Fibroblast of pulmonary artery (primary cell): ENCODE measurements at regions not wholly inside any gene's neighbourhood (a gene's known extent, or its start where the extent isn't known, plus 50 kb on each side); places are given as distances from the start of the nearest gene placed in this dataset.

ENCODE experiments used
- DNase-seq: peaks from one replicate; pipeline ENCODE4 v3.0.0-alpha.2; 2010; ENCODE audit warnings: low read depth
- H3K4me3 ChIP-seq: replicated peaks from 2 replicates; pipeline ENCODE4 v1.5.1; 2011; ENCODE audit warnings: low read depth, mild to moderate bottlenecking, control low read depth, low read length, moderate library complexity
- TF ChIP-seq, protein P1 (sequence below): IDR thresholded peaks from 2 replicates; pipeline ENCODE4 v1.5.1; 2011; ENCODE audit warnings: mild to moderate bottlenecking, control low read depth, low read length, inconsistent platforms; ENCODE audit errors: missing control alignments

DNA sequence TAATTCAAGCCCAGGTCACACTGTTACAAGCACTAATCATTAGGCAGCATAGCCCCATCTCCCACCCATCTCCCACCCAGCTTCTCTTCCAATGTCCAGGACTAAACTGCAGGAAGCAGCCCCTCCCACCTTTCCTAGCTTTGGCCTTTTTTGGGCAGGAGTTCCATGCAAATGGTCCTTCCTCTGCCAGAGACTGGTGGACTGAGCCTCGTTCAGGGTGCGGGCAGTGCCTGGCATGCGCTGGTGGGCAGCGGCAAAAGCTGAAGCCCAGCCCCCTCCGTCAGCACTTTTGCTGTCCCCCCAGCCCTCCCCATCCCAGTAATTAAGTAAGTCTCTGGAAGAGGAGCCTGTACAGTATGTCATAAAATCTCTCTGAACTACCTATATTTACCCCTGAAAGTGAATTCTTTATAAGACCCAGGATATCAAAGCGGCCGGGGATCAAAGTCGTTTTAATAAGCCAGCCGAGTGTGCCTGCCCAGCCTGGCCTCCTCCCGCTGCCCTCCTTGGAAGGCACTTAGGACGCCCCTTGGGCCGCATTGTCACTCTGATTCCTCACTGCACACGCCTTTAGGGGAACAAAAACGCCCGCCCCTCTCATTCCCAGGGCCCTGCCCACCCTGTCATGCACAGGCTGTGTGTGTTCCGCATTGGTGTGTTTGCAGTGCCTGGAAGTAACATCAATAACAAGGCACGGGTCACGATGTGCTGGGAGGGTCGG, 109.9 kb downstream of the IRX5 start:
- DNase-seq, result no peak
- TF ChIP-seq, protein P1, sequence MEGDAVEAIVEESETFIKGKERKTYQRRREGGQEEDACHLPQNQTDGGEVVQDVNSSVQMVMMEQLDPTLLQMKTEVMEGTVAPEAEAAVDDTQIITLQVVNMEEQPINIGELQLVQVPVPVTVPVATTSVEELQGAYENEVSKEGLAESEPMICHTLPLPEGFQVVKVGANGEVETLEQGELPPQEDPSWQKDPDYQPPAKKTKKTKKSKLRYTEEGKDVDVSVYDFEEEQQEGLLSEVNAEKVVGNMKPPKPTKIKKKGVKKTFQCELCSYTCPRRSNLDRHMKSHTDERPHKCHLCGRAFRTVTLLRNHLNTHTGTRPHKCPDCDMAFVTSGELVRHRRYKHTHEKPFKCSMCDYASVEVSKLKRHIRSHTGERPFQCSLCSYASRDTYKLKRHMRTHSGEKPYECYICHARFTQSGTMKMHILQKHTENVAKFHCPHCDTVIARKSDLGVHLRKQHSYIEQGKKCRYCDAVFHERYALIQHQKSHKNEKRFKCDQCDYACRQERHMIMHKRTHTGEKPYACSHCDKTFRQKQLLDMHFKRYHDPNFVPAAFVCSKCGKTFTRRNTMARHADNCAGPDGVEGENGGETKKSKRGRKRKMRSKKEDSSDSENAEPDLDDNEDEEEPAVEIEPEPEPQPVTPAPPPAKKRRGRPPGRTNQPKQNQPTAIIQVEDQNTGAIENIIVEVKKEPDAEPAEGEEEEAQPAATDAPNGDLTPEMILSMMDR, result no peak
- no peak overlapping the region for H3K4me3 ChIP-seq

DNA sequence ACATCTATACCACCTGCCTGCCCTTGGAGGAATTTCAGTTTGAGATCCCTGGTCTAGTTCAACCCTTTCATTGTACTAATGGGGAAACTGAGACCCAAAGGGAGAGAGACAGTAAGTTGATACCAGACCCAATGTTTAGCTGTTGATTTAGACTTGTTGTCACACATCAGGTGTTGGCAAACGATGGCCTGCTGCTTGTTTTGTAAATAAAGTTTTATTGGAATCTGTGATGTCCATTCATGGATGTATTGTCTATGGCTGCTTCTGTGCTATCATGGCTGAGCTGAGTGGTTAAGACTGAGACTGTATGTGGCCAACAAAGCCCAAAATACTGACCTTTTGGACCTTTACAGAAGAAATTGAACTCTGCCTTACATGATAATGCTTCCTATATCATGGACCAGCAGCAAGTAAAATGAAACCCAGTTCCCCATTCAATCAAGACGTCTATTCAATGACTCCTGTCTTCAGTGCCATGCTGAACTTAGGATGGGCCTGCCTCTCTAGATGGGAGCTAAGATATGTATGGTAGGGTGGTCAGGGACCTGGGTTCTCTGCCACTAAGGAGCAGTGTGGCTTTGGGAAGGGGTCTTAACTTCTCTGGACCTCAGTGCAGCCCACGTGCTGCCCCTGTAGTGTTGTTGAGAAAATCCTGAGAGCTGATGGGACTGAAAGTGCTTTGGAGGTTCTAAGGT, 111.0 kb downstream of the IRX5 start:
- TF ChIP-seq, protein P1, result no peak
- H3K4me3 ChIP-seq, result no peak overlapping the region
- no peak for DNase-seq

DNA sequence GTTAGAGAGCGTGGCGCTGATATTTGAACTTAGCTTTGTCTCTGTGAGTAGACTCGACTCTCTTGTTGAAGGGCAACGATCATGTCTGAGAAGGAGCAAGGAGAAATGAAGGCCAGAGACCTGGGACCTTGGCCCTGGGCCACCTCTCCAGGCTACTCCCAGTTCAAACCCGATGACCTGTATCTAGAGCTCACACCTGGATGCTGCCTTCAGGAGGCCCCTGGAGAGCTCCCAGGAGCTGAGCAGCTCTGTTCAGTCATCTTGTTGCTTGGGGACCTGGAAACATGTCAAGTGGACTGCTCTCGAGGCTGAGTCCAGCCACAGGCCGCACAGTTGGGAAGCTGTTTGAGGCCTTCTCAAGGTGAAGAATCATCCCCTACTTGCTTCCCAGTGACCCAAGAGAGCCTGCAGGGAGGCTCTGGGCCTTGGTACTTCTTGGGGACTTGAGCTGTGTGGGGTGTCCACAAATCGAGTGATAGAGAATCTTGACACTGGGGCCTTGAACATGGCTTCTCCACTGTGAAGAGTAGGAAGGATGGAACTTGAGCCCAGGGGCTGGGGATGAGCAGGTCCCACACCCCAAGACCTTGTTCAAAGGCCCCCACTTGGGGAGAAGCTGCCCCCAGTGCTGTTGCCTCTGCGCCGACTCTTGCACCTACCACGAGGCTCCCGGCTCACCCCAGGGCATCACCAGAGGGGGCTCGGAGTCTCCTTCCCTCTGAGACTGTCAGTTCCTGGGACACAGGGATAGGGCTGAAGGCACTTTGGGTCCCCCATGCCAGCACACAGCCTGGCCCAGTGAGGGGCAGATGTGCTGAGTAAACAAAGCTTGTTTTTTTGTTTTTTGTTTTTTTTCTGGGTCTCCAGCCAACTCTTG, 112.1 kb downstream of the IRX5 start:
- no peak overlapping the region for H3K4me3 ChIP-seq
- no peak for DNase-seq
- TF ChIP-seq, protein P1, result no peak

DNA sequence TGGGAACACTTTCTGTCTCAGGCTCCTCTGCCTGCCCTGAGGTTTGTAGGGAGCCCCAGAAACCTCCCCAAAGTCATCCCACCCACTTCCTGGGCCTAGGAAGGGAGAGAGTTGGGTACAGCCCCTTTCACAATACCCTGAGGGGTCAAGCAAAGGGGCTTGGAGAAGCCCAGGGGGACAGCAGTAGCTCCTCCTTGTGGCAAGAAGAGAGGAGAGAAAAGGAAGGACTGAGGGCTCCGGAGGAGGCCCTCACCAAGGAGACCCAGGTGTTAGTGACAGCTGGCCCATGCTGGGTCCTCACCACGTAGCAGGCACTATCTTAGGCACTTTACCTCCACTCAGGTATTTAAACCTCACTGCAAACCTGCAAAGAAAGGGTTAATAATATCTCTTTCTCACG, 112.8 kb downstream of the IRX5 start:
- H3K4me3 ChIP-seq, result no peak overlapping the region
- TF ChIP-seq, protein P1, result no peak
- no peak for DNase-seq

DNA sequence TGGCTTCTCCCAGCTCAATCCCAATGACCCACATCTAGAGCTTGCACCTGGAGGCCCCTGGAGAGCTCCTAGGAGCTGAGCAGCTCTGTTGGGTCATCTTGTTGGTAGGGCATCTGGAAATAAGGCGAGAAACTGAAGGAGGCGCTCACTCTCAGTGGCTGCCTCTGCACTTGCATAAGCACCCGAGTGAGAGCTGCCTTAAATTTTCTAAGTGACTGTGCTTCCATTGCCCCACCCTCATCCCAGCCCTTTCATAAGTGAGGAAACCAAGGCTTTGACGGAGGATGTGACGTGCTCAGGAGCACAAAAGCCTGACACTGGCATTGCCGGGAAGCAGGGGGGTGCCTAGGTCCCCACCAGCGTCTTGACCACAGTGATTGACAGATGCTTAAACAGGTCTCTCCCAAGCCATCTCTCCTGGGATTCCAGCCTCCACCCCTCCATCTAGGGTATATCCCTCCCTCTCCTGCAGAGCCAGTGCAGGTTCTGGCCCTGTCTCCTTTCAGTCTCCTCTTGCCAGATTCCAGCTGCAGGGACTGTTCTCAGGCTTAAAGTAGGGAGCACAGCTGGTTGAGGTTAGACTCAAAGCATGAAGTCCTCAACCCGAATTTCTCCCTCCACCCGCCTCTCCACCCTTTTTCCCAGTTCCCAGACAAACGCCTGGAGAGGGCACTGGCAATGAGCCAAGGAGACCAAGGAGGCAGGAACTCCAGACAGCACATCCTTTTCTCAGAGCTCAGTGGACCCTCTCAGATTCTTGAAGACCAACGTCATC, 113.7 kb downstream of the IRX5 start:
- DNase-seq, result no peak
- no peak overlapping the region for H3K4me3 ChIP-seq
- TF ChIP-seq, protein P1, result no peak

DNA sequence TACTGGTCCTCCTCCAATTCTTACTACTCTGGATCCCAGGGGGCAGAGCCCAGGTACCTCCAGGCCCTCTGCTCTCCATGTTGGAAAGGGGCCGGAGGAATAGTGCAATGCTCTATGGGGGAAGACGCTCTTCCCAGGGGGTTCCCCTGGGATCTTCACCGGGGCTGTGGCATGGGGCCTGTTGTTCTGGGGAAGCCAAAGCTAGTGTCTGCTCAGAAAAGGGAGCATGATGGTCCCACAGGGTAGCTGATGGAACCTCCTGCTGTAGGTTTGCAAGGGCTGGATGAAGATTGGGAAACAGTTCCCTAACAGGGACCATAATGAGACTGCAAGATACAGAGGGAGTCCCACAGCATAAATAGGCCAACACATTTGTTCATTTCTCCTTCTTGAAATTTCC, 114.7 kb downstream of the IRX5 start:
- H3K4me3 ChIP-seq, result no peak overlapping the region
- TF ChIP-seq, protein P1, result no peak
- no peak for DNase-seq
